ENCODE measurements at regions not wholly inside any gene's neighbourhood (a gene's known extent, or its start where the extent isn't known, plus 50 kb on each side); places are given as distances from the start of the nearest gene placed in this dataset.

DNA sequence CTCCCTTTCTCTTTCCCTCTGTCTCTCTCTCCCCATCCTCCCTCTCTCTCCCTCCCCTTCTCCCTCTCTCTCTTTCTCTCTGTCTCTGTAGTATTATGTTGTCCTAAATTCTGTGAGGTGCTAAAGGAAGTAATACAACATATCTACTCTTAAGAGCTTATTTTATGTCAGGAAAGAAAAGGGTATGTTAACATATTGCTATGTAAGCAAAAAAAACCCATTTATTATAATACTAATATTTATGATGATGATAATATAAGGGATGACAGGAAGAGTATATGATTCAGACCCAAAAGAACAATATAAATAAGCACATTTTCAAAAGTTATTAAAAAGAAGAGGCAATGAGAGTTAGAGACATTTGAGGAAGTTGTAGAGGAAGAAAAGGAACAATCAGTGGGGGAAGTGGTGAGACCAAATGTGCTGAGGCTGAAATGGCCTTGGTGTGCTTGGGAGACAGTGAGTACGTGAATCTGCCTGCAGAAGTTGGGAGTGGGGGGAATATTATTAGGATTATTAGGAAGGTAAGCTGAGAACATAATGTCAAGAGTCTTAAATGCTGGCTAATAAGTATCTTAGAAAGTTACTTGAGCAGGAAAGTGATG, 303.6 kb upstream of the FERMT1 start:
- TF ChIP-seq CTCF (IDR thresholded peaks at IDR 0.05; ENCODE audit: insufficient read depth, low read length, poor library complexity, severe bottlenecking) (no peak), EZH2phosphoT487 (conservative IDR thresholded peaks at IDR 0.05; ENCODE audit: low read length) (no peak)

Measured in SU-DHL-6 (cell line).